GM19351 (cell line): ENCODE measurements at regions not wholly inside any gene's neighbourhood (a gene's known extent, or its start where the extent isn't known, plus 50 kb on each side); places are given as distances from the start of the nearest gene placed in this dataset.
A peak's percentile ranks its signal among the peaks of the same experiment; 100 is the strongest.

ENCODE experiments used
- ATAC-seq: cut with Tn5 transposase; IDR thresholded peaks from one replicate; pipeline ENCODE4 v1.9.1; 2021; ENCODE audit warnings: mild to moderate bottlenecking, moderate library complexity; ENCODE audit not compliant: unreplicated experiment

GRCh38 chr18:43481069-43481468 is 203.8 kb upstream of the SYT4 start:
- ATAC-seq = no peak

DNA sequence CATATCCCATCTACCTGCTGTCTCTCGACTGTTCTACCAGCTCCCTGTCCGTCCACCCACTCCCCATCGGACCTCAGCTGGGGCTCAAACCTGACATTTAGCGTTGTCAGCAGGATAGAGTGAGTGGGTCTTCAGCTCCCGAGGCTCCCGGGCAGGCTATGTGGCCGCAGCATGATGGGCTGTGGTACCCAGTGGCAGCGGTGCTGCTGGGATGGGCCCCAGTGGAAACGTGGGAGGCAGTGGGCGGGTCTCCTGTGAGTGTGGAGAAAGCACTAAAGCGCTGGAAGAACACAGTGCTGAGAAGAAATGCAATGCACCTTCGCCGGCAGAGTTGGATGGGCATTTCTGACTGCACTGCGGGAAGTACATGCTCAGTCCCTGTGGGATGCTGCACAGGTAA is 204.8 kb upstream of the SYT4 start:
- ATAC-seq = no peak

GRCh38 chr18:43482600-43482999 is 205.3 kb upstream of the SYT4 start:
- ATAC-seq = no peak

GRCh38 chr18:43484710-43485109 is 207.4 kb upstream of the SYT4 start:
- no peak for ATAC-seq

DNA sequence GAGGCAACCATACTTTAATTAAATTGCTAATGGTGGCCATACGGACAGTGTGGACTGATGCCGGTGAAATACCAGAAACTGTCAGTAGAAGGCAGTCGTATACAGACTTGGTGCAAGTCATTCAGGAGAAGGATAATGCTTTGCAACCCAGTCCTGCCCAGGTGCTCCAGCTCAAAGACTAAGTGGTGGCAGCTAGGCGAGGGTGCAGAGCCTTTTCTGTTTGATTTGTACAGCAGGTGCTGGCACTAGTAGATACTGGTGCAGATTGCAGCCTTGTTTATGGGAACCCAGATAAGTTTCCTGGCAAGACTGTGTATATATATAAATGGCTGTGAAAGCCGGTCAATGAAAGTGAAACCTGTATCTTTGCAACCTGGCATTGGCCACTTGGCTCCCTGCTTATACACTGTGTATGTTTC is 208.3 kb upstream of the SYT4 start:
- ATAC-seq = no peak

- ATAC-seq = no peak
These were observed 209.2 kb upstream of the SYT4 start for GRCh38 chr18:43486462-43486861.

GRCh38 chr18:43501099-43501498 is 223.8 kb upstream of the SYT4 start:
- ATAC-seq = no peak

DNA sequence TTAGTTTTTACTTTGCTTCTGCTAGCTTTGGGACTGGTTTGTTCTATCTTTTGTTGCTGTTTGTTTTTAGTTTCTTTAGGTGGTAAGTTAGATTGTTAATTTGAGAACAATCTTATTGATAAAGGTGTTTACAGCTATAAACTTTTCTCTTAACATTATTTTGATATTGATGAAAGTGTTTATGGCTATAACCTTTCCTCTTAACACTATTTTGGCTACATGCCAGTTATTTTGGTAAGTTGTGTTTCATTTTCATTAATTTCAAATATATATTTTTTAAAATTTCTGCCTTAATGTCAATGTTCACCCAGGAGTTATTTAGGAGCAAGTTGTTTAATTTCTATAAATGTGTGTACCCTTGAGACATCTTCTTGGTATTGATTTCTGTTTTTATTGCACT is 229.6 kb upstream of the SYT4 start:
- ATAC-seq = no peak

GRCh38 chr18:43507842-43508481 is 230.7 kb upstream of the SYT4 start:
- ATAC-seq = no peak

DNA sequence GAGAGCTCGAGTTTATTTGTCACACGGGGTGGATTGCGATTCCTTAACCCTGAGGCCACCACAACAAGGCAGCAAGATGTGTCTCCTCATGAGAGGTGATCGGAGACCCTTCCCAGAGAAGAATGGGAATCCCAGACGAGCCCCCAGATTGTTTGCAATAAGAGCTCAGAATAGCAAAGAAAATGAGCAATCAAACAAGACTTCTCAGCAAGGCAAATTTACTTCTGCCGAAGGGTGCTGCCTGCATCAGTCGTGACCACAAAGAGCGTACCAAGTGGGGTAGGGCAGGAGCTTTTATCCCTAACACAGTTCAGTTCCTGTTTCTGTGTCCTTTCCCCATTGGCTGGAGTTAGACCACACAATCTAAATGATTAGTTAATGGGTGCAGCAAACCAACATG is 237.5 kb upstream of the SYT4 start:
- no peak for ATAC-seq

DNA sequence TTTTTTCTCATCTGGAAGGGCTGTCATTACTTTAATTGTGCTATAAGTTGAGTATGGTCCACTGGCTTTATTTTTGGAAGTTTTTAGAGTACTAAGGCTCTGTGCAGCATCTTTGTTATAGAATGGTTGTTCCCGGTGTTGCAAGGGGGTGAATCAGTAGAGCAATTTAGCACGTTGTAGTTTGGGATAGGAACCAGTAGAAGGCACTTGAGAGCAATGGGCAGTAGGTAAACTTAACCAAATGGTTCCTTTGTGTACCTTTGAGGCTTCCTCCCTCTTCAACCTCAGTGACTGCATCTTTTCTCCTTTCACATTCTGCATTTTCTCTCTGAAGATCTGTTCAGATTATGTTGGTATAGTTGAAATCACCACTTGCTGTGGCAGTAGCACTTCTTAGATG is 238.2 kb upstream of the SYT4 start:
- no peak for ATAC-seq

DNA sequence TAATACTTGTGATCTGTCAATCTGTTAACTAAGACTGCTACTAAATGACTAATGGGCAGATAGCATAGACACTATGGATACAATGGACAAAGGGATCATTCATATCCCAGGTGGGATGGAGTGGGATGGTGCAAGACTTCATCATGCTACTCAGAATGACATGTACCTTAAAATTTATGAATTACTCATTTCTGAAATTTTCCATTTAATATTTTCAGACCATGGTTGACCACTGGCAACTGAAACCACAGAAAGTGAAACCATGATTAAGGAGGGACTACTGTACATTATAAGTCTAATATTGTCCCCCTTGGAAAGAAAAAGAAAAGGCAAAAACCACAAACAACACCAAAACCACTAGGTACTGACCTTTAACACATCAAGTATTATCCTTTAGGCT is 247.0 kb upstream of the SYT4 start:
- no peak for ATAC-seq

DNA sequence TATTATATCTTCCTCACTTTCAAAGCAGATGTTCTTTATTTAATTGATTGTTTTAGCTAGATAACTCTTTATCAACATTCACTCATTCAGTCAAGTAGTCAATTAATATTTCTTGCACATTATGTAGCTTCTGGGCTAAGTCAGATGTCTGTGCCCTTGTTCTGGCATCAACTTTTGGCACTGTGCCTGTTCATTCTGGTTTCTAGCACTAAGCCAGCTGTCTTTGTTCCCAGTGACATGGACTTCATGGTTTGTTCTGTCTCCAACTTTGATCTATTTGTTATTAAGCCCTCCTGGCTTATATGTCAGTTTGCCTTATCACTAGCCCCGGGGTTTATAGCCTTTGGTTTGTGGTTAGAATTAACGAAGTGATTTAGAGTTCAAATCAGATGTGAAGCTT is 247.9 kb upstream of the SYT4 start:
- ATAC-seq = no peak

DNA sequence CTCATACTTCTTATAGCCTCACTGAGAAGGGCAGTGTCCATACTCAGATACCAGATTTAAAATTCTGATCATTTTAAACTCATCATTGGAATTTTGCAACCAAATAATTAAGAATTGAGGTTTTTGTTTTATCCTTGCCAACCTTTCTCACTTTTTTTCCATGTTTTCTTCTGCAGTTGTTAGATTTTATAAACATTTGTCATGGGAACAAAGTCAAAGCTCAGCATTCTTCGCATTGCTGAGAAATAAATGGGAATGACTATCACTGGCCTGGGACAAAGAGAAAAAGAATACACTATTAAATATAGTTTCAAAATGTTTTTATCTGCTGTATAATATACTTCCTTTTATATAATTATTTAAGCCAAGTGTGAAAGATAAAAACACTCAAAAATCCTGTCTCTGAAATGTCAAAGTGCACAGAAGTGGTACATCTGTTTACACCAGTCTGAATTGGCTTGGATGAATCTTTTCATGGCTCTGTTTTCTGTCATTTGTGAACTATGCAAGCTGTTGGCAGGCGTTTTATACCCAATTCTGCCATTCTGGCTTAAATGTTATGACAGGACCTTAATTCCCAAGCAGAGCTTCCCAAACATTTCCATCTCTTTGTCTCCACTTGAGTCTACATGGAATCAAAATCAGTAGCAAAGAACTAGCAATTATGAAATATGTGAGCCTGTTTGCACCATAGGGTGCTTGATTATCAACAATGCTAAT is 249.3 kb upstream of the SYT4 start:
- no peak for ATAC-seq

GRCh38 chr18:43531438-43531837 is 254.1 kb upstream of the SYT4 start:
- no peak for ATAC-seq

DNA sequence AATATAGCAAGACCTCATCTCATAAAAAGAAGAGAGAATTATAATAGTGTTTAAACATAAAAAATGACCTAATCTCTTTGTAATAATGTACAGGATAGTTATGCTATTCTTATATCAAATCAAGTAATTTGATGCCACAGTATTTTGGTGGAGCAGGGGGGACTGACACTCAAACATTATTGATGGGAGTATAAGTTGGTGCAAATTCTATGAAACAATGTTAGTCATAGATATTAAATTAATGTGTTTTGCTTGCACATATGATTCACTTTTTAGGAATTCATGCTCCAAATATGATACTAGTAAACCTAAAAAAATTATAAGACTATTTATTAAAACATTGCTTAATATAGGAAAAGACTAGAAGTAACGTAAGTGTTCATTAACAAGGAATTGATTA is 256.1 kb upstream of the SYT4 start:
- no peak for ATAC-seq

DNA sequence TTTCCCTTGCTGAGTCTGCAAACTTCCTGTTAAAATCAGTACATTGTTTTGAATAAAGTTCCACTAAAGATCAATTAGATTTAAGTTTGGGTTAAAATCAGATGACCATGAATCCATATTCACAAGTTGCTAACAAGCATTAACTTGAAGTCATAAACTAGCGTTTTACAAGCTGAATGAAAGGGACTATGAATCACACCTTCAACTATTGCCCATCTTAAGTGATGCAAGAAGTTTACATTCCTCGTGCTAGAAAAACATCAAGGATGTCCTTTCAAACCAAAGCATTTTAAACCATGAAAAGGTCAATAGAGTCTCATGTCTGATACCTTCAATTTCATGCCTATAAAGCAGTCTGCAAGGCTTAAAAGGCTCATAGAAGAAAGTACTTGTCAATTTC is 257.2 kb upstream of the SYT4 start:
- ATAC-seq = no peak

DNA sequence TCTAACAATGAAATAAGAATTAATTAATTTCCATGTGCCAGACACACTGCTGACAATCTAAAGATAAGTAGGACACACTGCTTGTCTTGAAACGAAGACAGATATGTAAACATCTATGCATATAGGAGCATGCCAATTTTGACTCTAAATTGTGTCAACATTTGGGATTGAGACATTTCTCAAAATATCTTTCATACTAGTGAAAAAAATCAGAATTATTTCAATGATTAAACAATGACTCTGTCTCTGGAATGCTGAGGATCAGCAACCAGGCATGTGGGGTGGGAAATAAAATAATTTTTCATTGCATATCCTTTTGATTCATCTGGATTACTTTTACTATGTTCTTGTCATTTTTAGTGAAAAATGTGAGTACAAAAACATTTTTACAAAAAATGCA is 262.6 kb upstream of the SYT4 start:
- no peak for ATAC-seq

GRCh38 chr18:43542016-43542415 is 264.7 kb upstream of the SYT4 start:
- no peak for ATAC-seq

- no peak for ATAC-seq
These were observed 265.9 kb upstream of the SYT4 start for GRCh38 chr18:43543236-43543635.

DNA sequence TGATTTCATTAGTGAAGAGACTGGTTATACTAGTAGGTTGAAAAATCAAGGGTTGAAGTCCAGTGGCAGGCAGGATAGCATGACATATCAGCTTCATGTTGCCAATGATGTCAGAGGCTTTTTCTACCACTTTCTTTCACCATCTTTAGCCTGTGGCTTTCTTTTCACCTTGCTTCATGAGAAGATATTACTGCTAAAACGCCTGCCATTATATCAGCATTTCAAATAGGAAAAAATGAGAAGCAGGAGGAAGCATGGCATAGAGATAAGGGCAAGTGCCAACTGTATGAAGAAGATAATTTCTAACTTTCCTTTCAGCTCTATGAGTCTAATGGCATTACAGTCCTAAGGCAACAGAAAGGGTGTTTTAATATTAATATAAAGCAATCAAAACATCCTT is 270.2 kb upstream of the SYT4 start:
- no peak for ATAC-seq

GRCh38 chr18:43559507-43559906 is 282.2 kb upstream of the SYT4 start:
- no peak for ATAC-seq

GRCh38 chr18:43563780-43564179 is 286.5 kb upstream of the SYT4 start:
- ATAC-seq = peak; percentile 86
